HG03442 (cell line): ENCODE measurements at regions not wholly inside any gene's neighbourhood (a gene's known extent, or its start where the extent isn't known, plus 50 kb on each side); places are given as distances from the start of the nearest gene placed in this dataset.

Experiments
- ATAC-seq: cut with Tn5 transposase; IDR thresholded peaks from one replicate; pipeline ENCODE4 v1.9.1; 2021; ENCODE audit warnings: mild to moderate bottlenecking, moderate library complexity; ENCODE audit not compliant: unreplicated experiment

- ATAC-seq = no peak
These were observed 62.7 kb downstream of the SIK1 start for GRCh38 chr21:43364261-43364510.

DNA sequence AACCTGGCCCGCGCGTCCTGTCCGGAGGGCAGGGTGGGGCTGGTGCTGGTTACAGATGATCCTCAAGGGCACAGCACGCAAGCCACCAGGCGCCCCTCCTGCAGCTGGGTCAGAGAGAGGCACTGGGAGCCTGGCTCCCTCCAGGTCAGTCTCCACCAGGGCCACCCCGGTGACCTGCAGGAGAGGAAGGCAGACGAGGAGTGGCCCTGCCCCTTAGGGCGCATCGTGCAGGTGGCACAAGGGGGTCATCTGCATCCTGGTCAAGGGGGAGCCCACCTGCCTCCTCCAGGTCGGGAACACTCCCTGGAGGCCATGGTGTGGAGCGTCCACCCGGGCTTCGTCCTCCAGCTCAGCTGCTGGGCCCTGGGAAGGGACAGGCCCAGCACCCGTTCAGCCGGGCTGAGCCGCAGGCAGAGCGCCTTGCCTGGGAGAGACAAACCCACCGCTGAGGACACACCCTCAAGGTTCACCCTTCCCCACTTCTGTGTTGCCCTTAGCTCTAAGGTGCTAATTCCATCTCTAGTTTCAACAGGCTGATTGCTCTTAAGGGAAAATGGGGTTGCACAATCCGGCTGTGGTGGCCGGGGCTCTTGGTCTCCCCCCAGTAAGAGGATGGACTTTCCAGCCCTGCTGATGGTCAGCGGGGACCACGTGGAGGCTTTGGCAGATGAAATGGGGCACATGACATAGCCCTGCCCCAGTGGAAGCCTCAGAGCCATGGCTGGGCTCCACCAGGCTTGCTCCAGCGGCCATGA, 63.2 kb downstream of the SIK1 start:
- no peak for ATAC-seq

GRCh38 chr21:43362915-43363314, 64.0 kb downstream of the SIK1 start:
- ATAC-seq = no peak

DNA sequence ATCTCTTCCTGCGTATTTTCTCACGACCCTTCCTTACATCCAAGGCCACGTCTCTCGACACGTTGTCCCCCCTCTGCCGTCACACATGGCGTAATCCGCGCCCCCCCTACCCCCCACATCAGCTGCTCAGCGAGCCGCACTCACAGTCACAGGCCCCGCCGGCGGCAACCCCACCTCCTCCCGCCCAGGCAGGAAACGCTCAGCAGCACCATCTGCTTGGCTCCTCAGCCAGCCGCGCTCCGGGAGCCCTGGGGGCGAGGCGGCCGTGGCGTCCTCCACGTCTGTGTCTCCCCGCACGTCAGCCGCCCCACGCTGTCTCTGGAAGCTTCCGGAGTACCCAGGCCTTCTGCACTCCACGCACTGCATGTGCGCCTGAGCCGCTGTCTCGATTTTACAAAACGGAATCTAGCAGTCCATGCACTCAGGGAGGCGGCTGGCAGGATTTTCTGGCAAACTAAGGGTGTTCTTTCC, 64.6 kb downstream of the SIK1 start:
- peak; percentile 33 for ATAC-seq

GRCh38 chr21:43361493-43362296, 65.2 kb downstream of the SIK1 start:
- ATAC-seq = peak; percentile 49

DNA sequence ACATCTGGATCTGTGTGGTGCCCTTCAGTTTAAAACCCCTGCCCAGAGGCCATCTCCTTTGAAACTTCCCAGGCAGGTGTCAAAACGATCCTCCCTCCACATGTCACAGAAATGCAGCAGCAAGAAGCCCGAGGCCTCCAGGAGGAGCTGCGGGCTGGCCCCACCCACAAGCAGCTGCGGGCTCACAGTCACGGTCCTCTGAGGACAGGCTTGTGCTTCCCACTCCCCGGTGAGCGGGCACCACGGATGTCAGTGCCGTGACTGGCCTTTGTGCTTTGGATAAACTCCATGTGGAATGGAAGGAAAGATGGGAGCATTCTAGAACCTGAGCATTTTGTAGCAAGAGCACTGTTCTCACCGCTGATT, 65.8 kb downstream of the SIK1 start:
- no peak for ATAC-seq

DNA sequence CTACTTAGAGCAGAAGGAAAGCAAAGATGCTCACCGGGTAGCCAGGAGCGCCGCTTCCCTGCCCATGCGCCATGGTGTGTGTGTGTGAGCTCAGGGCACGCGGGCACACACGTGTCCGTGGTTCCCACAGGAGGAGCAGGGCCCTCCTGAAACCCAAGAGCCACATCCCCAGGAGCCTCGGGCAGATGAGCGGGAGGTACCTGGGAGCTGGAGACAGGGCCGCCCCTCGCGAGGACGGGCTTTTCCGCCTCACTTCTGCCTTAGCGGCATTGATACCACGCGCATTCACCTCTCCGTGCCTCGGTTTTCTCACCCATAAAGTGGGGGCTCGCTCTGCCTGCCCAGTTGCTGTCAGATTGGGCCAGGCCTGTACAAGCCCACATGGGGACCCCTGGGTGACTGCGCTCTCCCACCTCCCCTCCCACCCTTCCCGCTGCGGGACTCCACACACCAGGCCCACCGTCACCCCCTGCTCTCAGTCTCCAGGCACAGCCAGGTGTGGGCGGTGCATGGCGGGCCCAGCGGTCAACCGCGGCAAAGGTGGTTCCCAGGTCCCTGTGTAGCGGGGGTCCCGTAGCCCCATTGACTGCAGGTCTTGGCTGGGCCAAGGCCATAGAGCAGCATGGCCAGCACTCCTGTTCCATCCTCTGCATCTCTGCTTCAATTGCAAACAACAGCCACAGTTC, 66.3 kb downstream of the SIK1 start:
- no peak for ATAC-seq

DNA sequence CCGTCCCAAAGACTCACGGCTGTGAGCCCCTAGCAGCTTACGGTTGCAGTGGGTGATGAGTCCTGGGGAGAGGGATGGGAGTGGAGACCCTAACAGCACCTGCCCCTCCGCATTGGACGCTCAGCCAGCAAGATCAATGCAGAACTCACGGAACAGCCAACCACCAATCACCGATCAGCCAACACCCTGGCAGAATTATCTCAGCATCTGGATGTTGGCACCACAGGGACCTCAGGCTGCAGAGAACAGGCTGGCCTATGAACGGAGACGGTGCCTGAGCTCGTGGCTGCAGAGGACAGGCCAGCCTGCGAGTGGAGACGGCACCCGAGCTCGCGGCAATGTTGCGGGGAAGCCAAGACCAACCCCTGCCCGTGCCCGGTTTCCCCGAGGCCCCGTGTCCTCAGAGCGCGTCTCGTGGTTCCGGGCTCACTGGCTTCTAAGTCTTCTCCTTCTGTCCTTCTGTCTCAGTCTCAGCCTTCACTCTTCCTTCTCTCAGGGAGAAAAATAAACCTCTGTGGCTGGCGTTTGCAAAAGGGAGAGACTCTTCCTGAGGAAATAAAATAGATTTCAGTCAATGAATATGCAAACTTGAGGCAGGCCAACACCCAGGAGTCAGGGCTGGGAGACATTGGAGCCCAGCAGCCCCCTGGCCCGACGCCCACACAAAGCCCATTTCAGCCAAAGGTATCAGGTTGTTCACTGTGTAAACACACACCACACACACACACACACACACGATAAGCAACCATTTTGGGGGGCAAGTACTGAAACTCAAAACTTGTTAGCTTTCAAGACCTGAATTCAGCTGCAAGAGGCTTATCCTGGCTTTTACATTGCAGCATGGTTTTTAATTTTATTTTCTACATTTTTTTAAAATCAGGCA, 67.8 kb downstream of the SIK1 start:
- no peak for ATAC-seq

GRCh38 chr21:43357715-43358430, 69.1 kb downstream of the SIK1 start:
- no peak for ATAC-seq

DNA sequence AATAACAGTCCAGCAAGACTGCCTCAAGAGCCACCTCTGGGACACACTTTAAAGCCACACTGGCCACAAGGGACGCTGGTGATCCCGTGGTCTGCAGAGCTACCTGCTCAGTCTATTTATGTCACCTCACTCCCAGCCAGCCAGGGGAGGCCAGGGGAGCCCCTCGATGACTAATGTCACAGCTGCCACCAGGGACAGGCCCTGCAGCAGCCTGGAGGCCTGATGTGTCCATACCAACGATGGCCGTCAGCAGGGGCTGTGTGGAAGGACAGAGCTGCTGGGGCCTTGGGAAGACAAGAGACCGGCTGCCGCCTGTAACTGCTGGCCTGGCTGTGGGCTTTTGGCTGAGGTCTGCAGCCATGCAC, 71.0 kb downstream of the SIK1 start:
- no peak for ATAC-seq

DNA sequence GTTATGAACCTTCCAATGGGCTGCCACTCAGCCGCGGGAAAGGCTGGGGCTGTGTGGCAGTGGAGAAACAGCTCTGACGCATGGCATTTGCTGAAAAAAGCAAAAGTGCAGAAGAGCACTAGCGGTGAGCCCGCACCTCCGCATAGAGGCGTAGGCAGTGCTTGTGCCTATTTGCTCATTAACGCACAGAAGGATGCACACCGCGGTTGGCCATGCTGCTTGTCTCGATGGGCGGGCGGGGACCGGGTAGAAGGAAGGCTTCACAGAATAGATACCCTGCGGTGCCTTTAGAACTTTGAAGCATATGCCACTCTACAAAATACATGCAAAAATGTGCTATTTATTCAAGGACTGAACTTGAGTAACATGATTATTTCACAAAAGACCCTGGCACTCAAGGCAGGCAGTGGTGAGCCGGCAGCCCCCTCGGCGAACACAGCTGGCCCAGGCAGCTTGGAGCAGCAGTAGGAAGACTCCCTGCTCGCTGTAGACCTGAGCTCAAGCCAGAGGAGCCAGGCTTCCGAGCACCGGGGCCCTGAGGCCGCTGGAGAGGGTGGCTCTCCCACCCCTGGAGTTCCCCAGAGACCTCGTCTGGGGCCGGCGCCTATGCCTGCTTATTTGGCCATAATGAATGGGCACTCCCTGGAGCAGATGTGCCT, 71.5 kb downstream of the SIK1 start:
- no peak for ATAC-seq

DNA sequence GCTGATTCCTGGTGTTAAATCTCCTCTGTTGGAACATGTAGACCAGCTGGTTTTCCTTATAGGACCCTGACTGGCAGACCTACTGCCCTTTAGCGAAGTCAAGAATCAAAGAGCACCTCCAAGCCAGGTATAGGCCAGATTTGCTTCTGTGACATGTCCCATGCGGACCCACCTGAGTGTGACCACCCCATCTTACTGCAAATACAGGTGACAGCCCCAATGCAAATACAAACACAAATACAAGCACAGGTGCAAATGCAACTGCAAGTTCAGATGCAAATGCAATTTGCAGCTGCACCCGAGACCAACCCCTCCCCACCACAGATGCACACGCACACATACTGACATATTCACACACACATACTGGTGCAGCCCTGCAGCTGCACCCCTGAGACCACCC, 72.3 kb downstream of the SIK1 start:
- ATAC-seq = no peak

- ATAC-seq = no peak
These were observed 72.9 kb downstream of the SIK1 start for GRCh38 chr21:43354026-43354420.

GRCh38 chr21:43353282-43354025, 73.5 kb downstream of the SIK1 start:
- ATAC-seq = no peak

DNA sequence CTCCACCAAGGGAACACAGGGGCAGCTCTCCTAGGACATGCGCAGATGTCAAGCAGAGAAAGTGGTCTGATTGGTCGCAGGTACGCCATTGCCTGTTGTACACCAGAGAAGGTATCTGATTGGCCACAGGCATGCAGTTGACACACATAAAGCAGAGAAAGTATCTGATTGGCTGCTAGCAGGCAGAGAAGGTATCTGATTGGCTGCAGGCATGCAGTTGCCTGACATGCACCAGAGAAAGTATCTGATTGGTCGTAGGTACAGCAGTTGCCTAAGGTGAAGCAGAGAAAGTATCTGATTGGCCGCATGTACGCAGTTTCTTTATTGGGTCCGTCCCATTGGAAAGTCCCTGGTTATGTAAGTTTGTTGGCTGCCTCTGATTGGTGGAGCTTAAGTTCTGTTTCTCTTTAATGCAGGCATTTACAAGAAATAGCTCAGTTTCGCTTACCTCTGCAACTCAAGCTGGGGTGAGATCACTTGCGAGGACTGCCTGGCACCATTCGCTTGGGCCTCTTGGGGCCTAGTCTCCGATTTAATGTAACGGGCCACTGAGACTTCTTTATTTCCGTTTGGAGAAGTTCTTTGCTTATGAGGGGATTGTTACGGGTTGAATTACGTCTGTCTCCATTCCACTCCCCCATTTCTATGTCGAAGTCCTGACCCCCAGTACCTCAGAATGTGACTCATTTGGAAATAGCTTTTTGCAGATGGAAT, 74.2 kb downstream of the SIK1 start:
- peak; percentile 82 for ATAC-seq

GRCh38 chr21:43352154-43352537, 74.8 kb downstream of the SIK1 start:
- ATAC-seq = no peak

DNA sequence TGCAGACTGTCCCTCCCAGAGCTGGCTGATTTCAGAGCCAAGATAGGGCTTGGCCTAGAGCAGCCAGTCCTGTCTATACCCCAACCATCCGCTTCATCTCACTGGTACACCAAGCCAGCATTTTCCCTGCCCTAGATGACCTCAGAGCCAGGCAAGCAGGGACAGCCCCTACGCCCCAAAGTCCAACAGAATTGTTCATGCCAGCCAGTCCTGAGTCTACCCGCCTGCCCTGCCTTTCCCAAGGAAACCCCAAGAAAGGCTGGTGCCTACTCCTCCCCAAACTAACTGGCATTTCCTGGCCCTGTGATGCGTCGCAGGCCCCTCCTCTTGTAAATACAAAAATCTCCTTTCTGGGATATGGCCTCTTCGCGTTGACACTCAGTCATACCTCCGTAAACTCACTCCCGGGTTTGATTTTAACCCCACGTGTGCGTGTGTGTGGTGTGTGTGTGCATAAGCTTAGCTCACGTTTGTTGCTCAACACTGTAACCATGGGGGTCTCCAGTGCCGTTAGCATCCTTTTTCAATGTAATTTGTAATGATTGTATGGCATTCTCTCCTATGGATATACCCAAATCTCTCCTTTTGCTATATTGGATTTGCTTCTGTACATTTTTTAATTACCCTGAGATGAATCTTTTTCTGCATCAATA, 75.3 kb downstream of the SIK1 start:
- ATAC-seq = no peak

- ATAC-seq = no peak
These were observed 77.3 kb downstream of the SIK1 start for GRCh38 chr21:43349644-43350043.
